HCT116 (cell line): ENCODE measurements at regions not wholly inside any gene's neighbourhood (a gene's known extent, or its start where the extent isn't known, plus 50 kb on each side); places are given as distances from the start of the nearest gene placed in this dataset.

Experiments used
- ATAC-seq: fragments of 200-7000 bp; cut with Tn5 transposase; 2 replicates; pipeline ENCODE4 v1.9.1; 2020; ENCODE audit warnings: mild to moderate bottlenecking, moderate library complexity
- BruUV-seq: library from RNA; stranded (reverse); fragments of 400-500 nt; replicated peaks from 2 replicates; lab custom pipeline; 2021; lab: Mats Ljungman, UMichigan
- CTCF ChIA-PET: fragments of 300-600 bp; sonication (Branson Sonifier 250); formaldehyde crosslinking; loops from one replicate; lab custom pipeline; 2021; ENCODE audit warnings: antibody characterized with exemption; lab: Charles Lee
- POLR2A ChIA-PET: fragments of 300-600, 350-600 bp; sonication (Branson Sonifier 250); formaldehyde crosslinking; loops from one replicate; lab custom pipeline; 2021; ENCODE audit warnings: antibody characterized with exemption; lab: Charles Lee
- RAD21 ChIA-PET, 2 experiments: fragments of 300-600 bp; sonication (Branson Sonifier 250); formaldehyde crosslinking; loops; one replicate each; lab custom pipeline; 2023; ENCODE audit warnings: low total read pairs in 2 of 2; ENCODE audit not compliant: uncharacterized antibody in 2 of 2, unreplicated experiment in 2 of 2, low non-redundant PET in 1 of 2; lab: Charles Lee
- DNase-seq: peaks from one replicate; pipeline ENCODE4 v3.0.0-alpha.2; 2010; ENCODE audit warnings: low read depth, low spot score
- H2AFZ ChIP-seq: fragments of 200-600 bp; shearing (Covaris generic), sonication (generic); 2 replicates; pipeline ENCODE4 v1.6.1; 2017; ENCODE audit warnings: low read depth, mixed run types, mixed read lengths, antibody characterized with exemption, low read length; ENCODE audit not compliant: poor library complexity, severe bottlenecking
- H3K27ac ChIP-seq: 2 replicates; pipeline ENCODE4 v1.5.1; 2012; ENCODE audit warnings: low read depth, low read length
- H3K27me3 ChIP-seq: fragments of 200-600 bp; sonication (generic); 2 replicates; pipeline ENCODE4 v1.6.1; 2016; ENCODE audit warnings: mixed run types, low read length, mixed read lengths; ENCODE audit not compliant: insufficient read depth
- H3K36me3 ChIP-seq, 2 experiments: fragments of 200-500 bp in 1 of 2; fragments of 200-600 bp in 1 of 2; sonication (Bioruptor generic) in 1 of 2; sonication (generic) in 1 of 2; 2 replicates each; pipeline versions ENCODE4 v1.5.1 to v1.6.1; 2014 to 2016; ENCODE audit warnings: low read length in 2 of 2, inconsistent platforms in 1 of 2, mixed read lengths in 1 of 2, mixed run types in 1 of 2; ENCODE audit not compliant: insufficient read depth in 2 of 2, control insufficient read depth in 1 of 2
- H3K4me1 ChIP-seq, 2 experiments: fragments of 200-600 bp in 1 of 2; sonication (generic) in 1 of 2; 2 replicates each; pipeline versions ENCODE4 v1.5.1 to v1.6.1; 2012 to 2017; ENCODE audit warnings: low read length in 2 of 2, inconsistent platforms in 1 of 2, mild to moderate bottlenecking in 1 of 2, mixed read lengths in 1 of 2, mixed run types in 1 of 2, moderate library complexity in 1 of 2; ENCODE audit not compliant: insufficient read depth in 2 of 2, control insufficient read depth in 1 of 2
- H3K4me2 ChIP-seq: fragments of 200-600 bp; sonication (generic); 2 replicates; pipeline ENCODE4 v1.6.1; 2017; ENCODE audit warnings: mixed run types, low read length, mixed read lengths
- H3K4me3 ChIP-seq, 2 experiments: fragments of 200-600 bp in 1 of 2; sonication (generic) in 1 of 2; replicated peaks in 1 of 2; 2 replicates each; pipeline ENCODE4 v1.5.1; 2011 to 2016; ENCODE audit warnings: low read length in 2 of 2, control low read depth in 1 of 2, low read depth in 1 of 2, mild to moderate bottlenecking in 1 of 2, mixed read lengths in 1 of 2, mixed run types in 1 of 2
- H3K79me2 ChIP-seq: fragments of 200-600 bp; sonication (generic); 2 replicates; pipeline ENCODE4 v1.6.1; 2017; ENCODE audit warnings: mild to moderate bottlenecking, mixed run types, low read length, moderate library complexity, mixed read lengths; ENCODE audit not compliant: insufficient read depth
- H3K9ac ChIP-seq: fragments of 200-600 bp; sonication (generic); 2 replicates; pipeline ENCODE4 v1.6.1; 2016; ENCODE audit warnings: low read length, mixed read lengths
- H3K9me2 ChIP-seq: fragments of 200-600 bp; sonication (generic), shearing (Covaris generic); 2 replicates; pipeline ENCODE4 v1.6.1; 2017; ENCODE audit warnings: mixed run types, mild to moderate bottlenecking, moderate library complexity; ENCODE audit not compliant: insufficient read depth
- H3K9me3 ChIP-seq, 2 experiments: fragments of 200-500 bp in 1 of 2; fragments of 200-600 bp in 1 of 2; sonication (Bioruptor generic) in 1 of 2; sonication (generic) in 1 of 2; 2 replicates each; pipeline ENCODE4 v1.6.1; 2014 to 2017; ENCODE audit warnings: low read length in 2 of 2, mixed read lengths in 2 of 2, inconsistent platforms in 1 of 2, low read depth in 1 of 2, mild to moderate bottlenecking in 1 of 2, mixed run types in 1 of 2, moderate library complexity in 1 of 2; ENCODE audit not compliant: control insufficient read depth in 1 of 2, insufficient read depth in 1 of 2
- H4K20me1 ChIP-seq: fragments of 200-600 bp; sonication (generic), shearing (Covaris generic); 2 replicates; pipeline ENCODE4 v1.6.1; 2017; ENCODE audit warnings: mixed run types, mild to moderate bottlenecking, moderate library complexity; ENCODE audit not compliant: insufficient read depth
- CBX3 ChIP-seq: IDR thresholded peaks from 2 replicates; pipeline ENCODE4 v1.6.1; 2012; ENCODE audit warnings: low read depth
- CEBPB ChIP-seq: IDR thresholded peaks from 2 replicates; pipeline ENCODE4 v1.6.1; 2012; ENCODE audit warnings: low read depth
- EGR1 ChIP-seq: IDR thresholded peaks from 2 replicates; pipeline ENCODE4 v1.6.1; 2012; ENCODE audit warnings: low read depth
- ELF1 ChIP-seq: IDR thresholded peaks from 2 replicates; pipeline ENCODE4 v1.6.1; 2012; ENCODE audit warnings: low read depth, borderline replicate concordance
- EZH2phosphoT487 ChIP-seq: fragments of 200-600 bp; IDR thresholded peaks from 2 replicates; pipeline ENCODE4 v1.6.1; 2018; ENCODE audit warnings: antibody characterized with exemption, borderline replicate concordance
- FOSL1 ChIP-seq: IDR thresholded peaks from 2 replicates; pipeline ENCODE4 v1.6.1; 2012; ENCODE audit warnings: low read depth
- JUND ChIP-seq: IDR thresholded peaks from 2 replicates; pipeline ENCODE4 v1.6.1; 2012
- MAX ChIP-seq: IDR thresholded peaks from 2 replicates; pipeline ENCODE4 v1.6.1; 2012
- POLR2A ChIP-seq: IDR thresholded peaks from 2 replicates; pipeline ENCODE4 v1.7.0; 2011; ENCODE audit warnings: borderline replicate concordance; ENCODE audit not compliant: insufficient read depth, insufficient read length; ENCODE audit errors: extremely low read depth
- POLR2AphosphoS5 ChIP-seq: IDR thresholded peaks from 2 replicates; pipeline ENCODE4 v1.6.1; 2011; ENCODE audit warnings: mild to moderate bottlenecking, low read depth, low read length, moderate library complexity
- SIN3A ChIP-seq: IDR thresholded peaks from 2 replicates; pipeline ENCODE4 v1.6.1; 2012; ENCODE audit warnings: low read depth
- SP1 ChIP-seq: IDR thresholded peaks from 2 replicates; pipeline ENCODE4 v1.6.1; 2012; ENCODE audit warnings: low read depth
- SRF ChIP-seq: IDR thresholded peaks from 2 replicates; pipeline ENCODE4 v1.6.1; 2012; ENCODE audit warnings: low read depth
- TCF7L2 ChIP-seq: IDR thresholded peaks from 2 replicates; pipeline ENCODE4 v1.7.0; 2011; ENCODE audit warnings: borderline replicate concordance, inconsistent platforms; ENCODE audit not compliant: insufficient read depth, insufficient read length; ENCODE audit errors: extremely low read depth
- YY1 ChIP-seq: IDR thresholded peaks from 2 replicates; pipeline ENCODE4 v1.6.1; 2011; ENCODE audit warnings: low read length, low read depth, moderate library complexity, mild to moderate bottlenecking; ENCODE audit not compliant: insufficient replicate concordance; ENCODE audit errors: extremely low read depth
- ZBTB33 ChIP-seq: IDR thresholded peaks from 2 replicates; pipeline ENCODE4 v1.6.1; 2011; ENCODE audit warnings: mild to moderate bottlenecking, low read length, moderate library complexity; ENCODE audit not compliant: insufficient replicate concordance; ENCODE audit errors: extremely low read depth
- ZFX ChIP-seq: fragments of 450-650 bp; IDR thresholded peaks from 2 replicates; pipeline ENCODE4 v1.6.1; 2017
- ZNF274 ChIP-seq: fragments of 200-500 bp; sonication (Bioruptor generic); IDR thresholded peaks from 2 replicates; pipeline ENCODE4 v1.6.1; 2014; ENCODE audit warnings: mild to moderate bottlenecking, low read depth, low read length, inconsistent platforms
- intact Hi-C: fragments of 100-400 bp; cut with micrococcal nuclease; formaldehyde crosslinking; loops from 2 replicates; pipeline ENCODE4 v1.10.0; 2022
- TF ChIP-seq, protein P1 (sequence below), 3 experiments: fragments of 200-600 bp in 1 of 3; sonication (generic) in 1 of 3; IDR thresholded peaks in 2 of 3; conservative IDR thresholded peaks in 1 of 3; 2 replicates each; pipeline ENCODE4 v1.5.1; 2012 to 2017; ENCODE audit warnings: low read depth in 2 of 3, low read length in 2 of 3, antibody characterized with exemption in 1 of 3, borderline replicate concordance in 1 of 3, control low read depth in 1 of 3, mild to moderate bottlenecking in 1 of 3, mixed read lengths in 1 of 3, mixed run types in 1 of 3, moderate library complexity in 1 of 3; ENCODE audit not compliant: insufficient read depth in 1 of 3
- TF ChIP-seq, protein P2 (sequence below): IDR thresholded peaks from 2 replicates; pipeline ENCODE4 v1.6.1; 2012

DNA sequence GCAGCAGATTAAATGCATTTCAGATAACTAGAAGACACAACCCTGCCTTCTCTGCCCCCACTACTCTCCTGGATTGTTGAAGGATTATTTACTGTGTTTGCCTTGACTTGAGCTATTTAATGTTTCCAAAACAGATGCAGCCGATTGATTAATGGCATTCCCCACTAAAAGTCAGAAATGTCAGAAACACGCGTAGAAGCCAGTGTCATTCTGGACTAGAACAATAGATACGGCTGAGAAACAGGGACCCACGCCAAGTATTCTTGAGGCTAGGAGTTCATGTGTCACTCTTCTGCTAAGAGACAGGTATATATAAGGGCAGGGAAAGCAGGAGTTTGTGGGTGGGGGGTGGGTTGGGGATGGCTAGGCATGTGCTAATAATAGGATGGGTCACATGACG lies 366.7 kb upstream of the PROX1 start:
- Histone ChIP-seq H3K36me3 (no peaks in the 10 kb centered on the region), H3K27ac (no peak overlapping the region), H3K4me2 (no peak overlapping the region), H2AFZ (no peak overlapping the region), H3K27me3 (no peaks in the 10 kb centered on the region), H3K9me2 (no peaks in the 10 kb centered on the region), H3K9ac (no peak overlapping the region), H3K4me3 (no peak overlapping the region), H3K79me2 (no peaks in the 10 kb centered on the region), H3K4me1 (no peaks in the 10 kb centered on the region), H4K20me1 (no peaks in the 10 kb centered on the region), H3K9me3 (no peaks in the 10 kb centered on the region)
- ChIA-PET POLR2A (no interaction called here), RAD21 (no interaction called here), CTCF (no interaction called here)
- no TSS peak for BruUV-seq
- ATAC-seq (no peak), DNase-seq (no peak)
- intact Hi-C loops: no loop called here
- TF ChIP-seq ZBTB33: no peak
- no peak for TF ChIP-seq SIN3A
- no peak for TF ChIP-seq FOSL1
- no peak for TF ChIP-seq ZNF274
- TF ChIP-seq CBX3: no peak
- no peak for TF ChIP-seq POLR2AphosphoS5
- no peak for TF ChIP-seq TCF7L2
- no peak for TF ChIP-seq YY1
- no peak for TF ChIP-seq CEBPB
- no peak for TF ChIP-seq ZFX
- TF ChIP-seq SP1: no peak
- TF ChIP-seq EZH2phosphoT487: no peak
- TF ChIP-seq MAX: no peak
- TF ChIP-seq SRF: no peak
- TF ChIP-seq, protein P1, sequence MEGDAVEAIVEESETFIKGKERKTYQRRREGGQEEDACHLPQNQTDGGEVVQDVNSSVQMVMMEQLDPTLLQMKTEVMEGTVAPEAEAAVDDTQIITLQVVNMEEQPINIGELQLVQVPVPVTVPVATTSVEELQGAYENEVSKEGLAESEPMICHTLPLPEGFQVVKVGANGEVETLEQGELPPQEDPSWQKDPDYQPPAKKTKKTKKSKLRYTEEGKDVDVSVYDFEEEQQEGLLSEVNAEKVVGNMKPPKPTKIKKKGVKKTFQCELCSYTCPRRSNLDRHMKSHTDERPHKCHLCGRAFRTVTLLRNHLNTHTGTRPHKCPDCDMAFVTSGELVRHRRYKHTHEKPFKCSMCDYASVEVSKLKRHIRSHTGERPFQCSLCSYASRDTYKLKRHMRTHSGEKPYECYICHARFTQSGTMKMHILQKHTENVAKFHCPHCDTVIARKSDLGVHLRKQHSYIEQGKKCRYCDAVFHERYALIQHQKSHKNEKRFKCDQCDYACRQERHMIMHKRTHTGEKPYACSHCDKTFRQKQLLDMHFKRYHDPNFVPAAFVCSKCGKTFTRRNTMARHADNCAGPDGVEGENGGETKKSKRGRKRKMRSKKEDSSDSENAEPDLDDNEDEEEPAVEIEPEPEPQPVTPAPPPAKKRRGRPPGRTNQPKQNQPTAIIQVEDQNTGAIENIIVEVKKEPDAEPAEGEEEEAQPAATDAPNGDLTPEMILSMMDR (IDR thresholded peaks at IDR 0.05 in 2 of 3, conservative IDR thresholded peaks at IDR 0.05 in 1 of 3; ENCODE audit: borderline replicate concordance in 1 of 3, insufficient read depth in 1 of 3, low read depth in 2 of 3, low read length in 2 of 3): no peak
- TF ChIP-seq, protein P2, sequence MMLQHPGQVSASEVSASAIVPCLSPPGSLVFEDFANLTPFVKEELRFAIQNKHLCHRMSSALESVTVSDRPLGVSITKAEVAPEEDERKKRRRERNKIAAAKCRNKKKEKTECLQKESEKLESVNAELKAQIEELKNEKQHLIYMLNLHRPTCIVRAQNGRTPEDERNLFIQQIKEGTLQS: no peak
- TF ChIP-seq JUND: no peak
- no peak for TF ChIP-seq EGR1
- no peak for TF ChIP-seq ELF1
- TF ChIP-seq POLR2A: no peak
